OCI-LY7 (cell line): ENCODE measurements at regions not wholly inside any gene's neighbourhood (a gene's known extent, or its start where the extent isn't known, plus 50 kb on each side); places are given as distances from the start of the nearest gene placed in this dataset.

Experiments
- BruUV-seq: library from RNA; stranded (reverse); fragments of 400-500 nt; replicated peaks from 2 replicates; lab custom pipeline; 2021; lab: Mats Ljungman, UMichigan
- CTCF ChIA-PET: fragments of 300-600 bp; sonication (Branson Sonifier 250); formaldehyde crosslinking; loops from one replicate; lab custom pipeline; 2022; ENCODE audit warnings: antibody characterized with exemption; ENCODE audit not compliant: unreplicated experiment; lab: Charles Lee
- POLR2A ChIA-PET: fragments of 300-600 bp; sonication (Branson Sonifier 250); formaldehyde crosslinking; loops from one replicate; lab custom pipeline; 2022; ENCODE audit warnings: antibody characterized with exemption; lab: Charles Lee
- DNase-seq: peaks from one replicate; pipeline ENCODE4 v3.0.0-alpha.2; 2015; ENCODE audit warnings: low spot score
- H2AFZ ChIP-seq: fragments of 200-600 bp; sonication (generic), shearing (Covaris generic); 2 replicates; pipeline ENCODE4 v1.6.1; 2014; ENCODE audit warnings: mild to moderate bottlenecking, antibody characterized with exemption, low read length, moderate library complexity
- H3K27ac ChIP-seq: fragments of 200-600 bp; sonication (generic); 2 replicates; pipeline ENCODE4 v1.5.1; 2014; ENCODE audit warnings: mixed run types, low read depth, mild to moderate bottlenecking, moderate library complexity, low read length, inconsistent platforms; ENCODE audit not compliant: poor library complexity, severe bottlenecking
- H3K36me3 ChIP-seq: fragments of 200-600 bp; sonication (generic); 2 replicates; pipeline ENCODE4 v1.6.1; 2014; ENCODE audit warnings: mild to moderate bottlenecking, antibody characterized with exemption, low read length, moderate library complexity, mixed read lengths; ENCODE audit not compliant: insufficient read depth
- H3K4me1 ChIP-seq: fragments of 200-600 bp; sonication (generic); 2 replicates; pipeline ENCODE4 v1.5.1; 2014; ENCODE audit warnings: mild to moderate bottlenecking, low read length; ENCODE audit not compliant: insufficient read depth, poor library complexity, severe bottlenecking
- H3K4me2 ChIP-seq: fragments of 200-600 bp; sonication (generic); 2 replicates; pipeline ENCODE4 v1.6.1; 2014; ENCODE audit warnings: mild to moderate bottlenecking, low read length
- H3K4me3 ChIP-seq: fragments of 200-600 bp; sonication (generic); 2 replicates; pipeline ENCODE4 v1.5.1; 2014; ENCODE audit warnings: mild to moderate bottlenecking, low read depth, low read length; ENCODE audit not compliant: poor library complexity, severe bottlenecking
- H3K79me2 ChIP-seq: fragments of 200-600 bp; sonication (generic); 2 replicates; pipeline ENCODE4 v1.6.1; 2016; ENCODE audit warnings: low read depth, mild to moderate bottlenecking, low read length, moderate library complexity, mixed read lengths; ENCODE audit not compliant: insufficient read depth
- H3K9me2 ChIP-seq: fragments of 200-600 bp; sonication (generic); 2 replicates; pipeline ENCODE4 v1.6.1; 2016; ENCODE audit warnings: mild to moderate bottlenecking, low read length, mixed read lengths; ENCODE audit not compliant: insufficient read depth
- H3K9me3 ChIP-seq: fragments of 200-600 bp; sonication (generic); 2 replicates; pipeline ENCODE4 v1.6.1; 2014; ENCODE audit warnings: mild to moderate bottlenecking, mixed run types, low read length, mixed read lengths
- H4K20me1 ChIP-seq: fragments of 200-600 bp; sonication (generic); 2 replicates; pipeline ENCODE4 v1.6.1; 2014; ENCODE audit warnings: mild to moderate bottlenecking, antibody characterized with exemption, low read length, moderate library complexity, mixed read lengths; ENCODE audit not compliant: insufficient read depth
- EZH2phosphoT487 ChIP-seq: fragments of 200-600 bp; sonication (generic); IDR thresholded peaks from 2 replicates; pipeline ENCODE4 v1.6.1; 2018; ENCODE audit warnings: low read depth, borderline replicate concordance, mild to moderate bottlenecking, mixed run types, antibody characterized with exemption, low read length, moderate library complexity, mixed read lengths
- intact Hi-C: fragments of 100-400 bp; cut with micrococcal nuclease; formaldehyde crosslinking; loops from one replicate; pipeline ENCODE4 v1.10.0; 2022; ENCODE audit not compliant: unreplicated experiment
- TF ChIP-seq, protein P1 (sequence below): fragments of 200-600 bp; sonication (generic); conservative IDR thresholded peaks from 2 replicates; pipeline ENCODE4 v1.5.1; 2014; ENCODE audit warnings: mild to moderate bottlenecking, antibody characterized with exemption, low read length, moderate library complexity, mixed read lengths

DNA sequence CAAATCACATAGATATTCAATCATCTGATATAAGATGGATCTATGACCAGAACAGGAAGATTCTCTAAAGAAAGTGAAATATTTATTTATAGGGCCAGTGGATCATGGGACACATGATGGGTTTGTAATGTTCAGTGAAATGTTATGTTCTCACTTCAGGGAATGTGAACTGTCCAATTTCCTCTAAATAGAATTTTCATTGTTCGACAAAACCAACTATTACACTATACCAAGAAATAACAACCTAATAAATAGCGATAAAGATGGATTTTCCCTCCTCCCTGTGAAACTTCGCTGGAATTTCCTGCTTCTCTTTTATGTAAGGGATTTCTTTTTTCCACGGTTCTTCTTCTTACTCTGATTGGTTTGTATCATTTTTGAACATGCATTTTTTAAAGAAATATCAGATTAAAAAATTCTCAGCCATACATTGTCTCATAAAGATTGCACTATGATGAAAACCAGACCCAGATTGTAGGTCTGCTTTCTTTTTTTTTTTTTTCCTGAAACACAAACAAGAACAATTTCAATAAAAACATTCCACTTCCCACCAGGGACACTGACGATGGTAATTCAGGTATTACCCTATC lies 139.8 kb upstream of the ZEB1 start:
- Histone ChIP-seq H3K4me3 (no peak overlapping the region), H4K20me1 (no peaks in the 10 kb centered on the region), H3K9me2 (no peaks in the 10 kb centered on the region), H3K4me1 (no peaks in the 10 kb centered on the region), H3K79me2 (no peaks in the 10 kb centered on the region), H3K9me3 (no peaks in the 10 kb centered on the region), H3K27ac (no peak overlapping the region), H2AFZ (no peak overlapping the region), H3K36me3 (no peaks in the 10 kb centered on the region), H3K4me2 (no peak overlapping the region)
- no peak for DNase-seq
- intact Hi-C loops, result no loop called here
- POLR2A ChIA-PET, result no interaction called here
- no TSS peak for BruUV-seq
- TF ChIP-seq, protein P1, sequence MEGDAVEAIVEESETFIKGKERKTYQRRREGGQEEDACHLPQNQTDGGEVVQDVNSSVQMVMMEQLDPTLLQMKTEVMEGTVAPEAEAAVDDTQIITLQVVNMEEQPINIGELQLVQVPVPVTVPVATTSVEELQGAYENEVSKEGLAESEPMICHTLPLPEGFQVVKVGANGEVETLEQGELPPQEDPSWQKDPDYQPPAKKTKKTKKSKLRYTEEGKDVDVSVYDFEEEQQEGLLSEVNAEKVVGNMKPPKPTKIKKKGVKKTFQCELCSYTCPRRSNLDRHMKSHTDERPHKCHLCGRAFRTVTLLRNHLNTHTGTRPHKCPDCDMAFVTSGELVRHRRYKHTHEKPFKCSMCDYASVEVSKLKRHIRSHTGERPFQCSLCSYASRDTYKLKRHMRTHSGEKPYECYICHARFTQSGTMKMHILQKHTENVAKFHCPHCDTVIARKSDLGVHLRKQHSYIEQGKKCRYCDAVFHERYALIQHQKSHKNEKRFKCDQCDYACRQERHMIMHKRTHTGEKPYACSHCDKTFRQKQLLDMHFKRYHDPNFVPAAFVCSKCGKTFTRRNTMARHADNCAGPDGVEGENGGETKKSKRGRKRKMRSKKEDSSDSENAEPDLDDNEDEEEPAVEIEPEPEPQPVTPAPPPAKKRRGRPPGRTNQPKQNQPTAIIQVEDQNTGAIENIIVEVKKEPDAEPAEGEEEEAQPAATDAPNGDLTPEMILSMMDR, result no peak
- TF ChIP-seq EZH2phosphoT487, result no peak
- CTCF ChIA-PET, result no interaction called here

DNA sequence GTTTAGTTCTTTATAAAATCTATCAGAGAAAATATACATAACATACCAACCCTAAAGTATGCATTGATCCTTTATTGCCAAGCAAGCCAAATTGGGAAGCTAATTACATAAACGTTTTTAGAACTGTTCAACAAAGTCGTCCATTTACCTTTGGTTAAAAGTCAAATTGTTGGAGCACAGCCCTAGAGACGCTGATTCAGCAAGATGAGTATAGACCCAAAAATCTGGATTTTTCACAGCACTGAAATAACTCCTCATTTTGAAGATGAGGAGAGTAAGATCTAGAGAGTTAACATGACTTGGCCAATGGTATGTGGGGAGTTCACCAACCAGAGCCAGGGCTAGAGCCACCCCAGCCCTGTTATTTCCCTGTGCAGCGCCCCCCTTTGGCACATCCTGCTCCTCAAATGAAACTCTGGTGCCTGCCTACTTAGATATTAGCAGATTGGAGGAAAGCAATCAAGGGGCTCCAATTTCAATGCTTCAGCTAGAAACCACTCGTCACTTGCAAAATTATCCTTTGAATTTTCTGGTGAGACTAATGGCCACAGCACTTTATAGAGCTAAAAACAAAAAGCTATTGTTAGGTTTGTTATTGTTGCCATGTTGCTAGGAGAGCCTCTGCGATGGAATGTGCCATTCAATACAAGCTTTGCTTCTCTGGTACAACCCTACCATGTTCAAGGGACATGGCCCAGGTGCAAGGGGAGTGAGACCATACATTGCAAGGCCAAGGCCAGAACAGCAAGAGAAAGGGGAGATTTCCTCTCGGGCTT lies 132.6 kb upstream of the ZEB1 start:
- no peaks in the 10 kb centered on the region for H3K36me3 ChIP-seq
- intact Hi-C loops, result no loop called here
- ChIA-PET CTCF (no interaction called here), POLR2A (interaction anchor here (0.7 kb wide), 1 partner anchor 14 kb away, joined by 3 read pairs; no protein-coding TSS in a partner anchor)
- H3K9me3 ChIP-seq, result no peaks in the 10 kb centered on the region
- BruUV-seq, result no TSS peak
- DNase-seq, result no peak
- H2AFZ ChIP-seq, result no peak overlapping the region
- no peak overlapping the region for H3K4me2 ChIP-seq
- H3K27ac ChIP-seq, result no peak overlapping the region
- H4K20me1 ChIP-seq, result no peaks in the 10 kb centered on the region
- no peak overlapping the region for H3K4me3 ChIP-seq
- H3K79me2 ChIP-seq, result no peaks in the 10 kb centered on the region
- H3K9me2 ChIP-seq, result no peaks in the 10 kb centered on the region
- no peaks in the 10 kb centered on the region for H3K4me1 ChIP-seq
- TF ChIP-seq, protein P1, result peak; percentile 35; the same call in 1 of the 2 replicates
- TF ChIP-seq EZH2phosphoT487, result no peak

DNA sequence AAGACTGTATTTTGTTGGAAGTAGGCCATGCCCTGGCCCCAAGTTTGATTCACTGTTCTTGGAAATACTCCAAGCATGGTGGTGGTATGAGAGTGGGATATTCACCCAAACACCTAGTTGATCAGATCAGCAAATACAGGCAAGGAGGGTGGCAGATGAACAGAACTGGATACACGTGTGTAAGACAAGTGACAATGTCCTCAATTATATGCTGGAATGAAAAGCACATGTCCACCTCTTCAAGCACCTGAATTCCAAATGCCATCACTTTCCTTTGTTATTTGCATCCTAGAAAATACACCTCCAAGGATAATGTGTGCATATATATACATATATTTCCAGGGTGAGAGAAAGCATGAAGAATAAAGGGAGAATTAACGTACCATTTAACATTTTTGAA lies 131.8 kb upstream of the ZEB1 start:
- H3K79me2 ChIP-seq, result no peaks in the 10 kb centered on the region
- no peaks in the 10 kb centered on the region for H3K36me3 ChIP-seq
- no peak for TF ChIP-seq EZH2phosphoT487
- TF ChIP-seq, protein P1, result no peak
- intact Hi-C loops, result no loop called here
- no peak overlapping the region for H3K4me3 ChIP-seq
- POLR2A ChIA-PET, result no interaction called here
- no peaks in the 10 kb centered on the region for H4K20me1 ChIP-seq
- H3K9me3 ChIP-seq, result no peaks in the 10 kb centered on the region
- DNase-seq, result no peak
- no peak overlapping the region for H2AFZ ChIP-seq
- CTCF ChIA-PET, result no interaction called here
- BruUV-seq, result no TSS peak
- H3K9me2 ChIP-seq, result no peaks in the 10 kb centered on the region
- H3K27ac ChIP-seq, result no peak overlapping the region
- no peak overlapping the region for H3K4me2 ChIP-seq
- H3K4me1 ChIP-seq, result no peaks in the 10 kb centered on the region
